HG03575 (cell line): ENCODE measurements at regions not wholly inside any gene's neighbourhood (a gene's known extent, or its start where the extent isn't known, plus 50 kb on each side); places are given as distances from the start of the nearest gene placed in this dataset.
"Not testable (repeated sequence)": the region's sequence is repeated elsewhere in the genome, so short reads cannot be mapped to it uniquely, and the experiment has no call there.

Experiments used
- ATAC-seq: cut with Tn5 transposase; IDR thresholded peaks from one replicate; pipeline ENCODE4 v1.9.1; 2021; ENCODE audit not compliant: unreplicated experiment, insufficient number of reproducible peaks, low FRiP score; ENCODE audit errors: extremely low read depth

- no peak for ATAC-seq
Observed at GRCh38 chr5:29175774-29176173, 2017.7 kb upstream of the CDH6 start.

DNA sequence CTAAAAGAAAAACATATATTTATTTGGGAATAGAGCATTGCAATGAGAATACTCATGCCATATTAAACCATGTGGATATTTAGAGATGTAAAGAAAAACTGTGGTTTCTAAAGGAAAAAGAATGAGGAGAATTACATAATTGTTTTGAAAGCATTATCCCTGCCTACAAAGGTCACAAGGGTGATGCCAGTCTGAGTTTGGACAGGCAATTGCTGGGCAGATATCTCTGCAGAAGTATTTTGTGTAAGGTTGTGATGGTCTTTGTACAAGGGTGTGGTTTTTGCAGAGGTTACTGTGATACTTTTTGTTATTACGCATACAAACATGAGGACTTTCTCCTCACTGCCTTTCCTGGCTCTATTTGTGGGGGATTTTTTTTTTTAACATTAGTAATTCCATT, 2022.9 kb upstream of the CDH6 start:
- no peak for ATAC-seq

- no peak for ATAC-seq
Observed at GRCh38 chr5:29169886-29170285, 2023.6 kb upstream of the CDH6 start.

GRCh38 chr5:29162297-29162696, 2031.2 kb upstream of the CDH6 start:
- no peak for ATAC-seq

GRCh38 chr5:29161399-29162291, 2031.8 kb upstream of the CDH6 start:
- no peak for ATAC-seq

DNA sequence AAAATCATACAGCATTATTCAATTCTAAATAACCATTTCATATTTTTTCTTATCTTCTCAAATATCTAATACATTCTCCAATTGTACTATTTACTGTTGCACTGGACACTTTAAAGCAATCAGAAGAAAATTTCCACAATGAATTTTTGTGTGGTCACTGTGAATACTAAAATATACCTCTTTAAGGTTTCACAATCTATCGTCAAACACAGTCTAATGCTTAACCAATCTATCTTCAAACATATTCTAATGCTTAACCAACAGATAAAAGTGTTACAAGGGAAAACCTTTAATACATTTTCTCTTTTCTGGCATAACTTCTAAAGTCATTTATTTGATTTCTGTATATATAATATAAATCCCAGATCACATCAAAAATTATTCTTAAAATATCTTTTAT, 2035.5 kb upstream of the CDH6 start:
- ATAC-seq, result no peak

DNA sequence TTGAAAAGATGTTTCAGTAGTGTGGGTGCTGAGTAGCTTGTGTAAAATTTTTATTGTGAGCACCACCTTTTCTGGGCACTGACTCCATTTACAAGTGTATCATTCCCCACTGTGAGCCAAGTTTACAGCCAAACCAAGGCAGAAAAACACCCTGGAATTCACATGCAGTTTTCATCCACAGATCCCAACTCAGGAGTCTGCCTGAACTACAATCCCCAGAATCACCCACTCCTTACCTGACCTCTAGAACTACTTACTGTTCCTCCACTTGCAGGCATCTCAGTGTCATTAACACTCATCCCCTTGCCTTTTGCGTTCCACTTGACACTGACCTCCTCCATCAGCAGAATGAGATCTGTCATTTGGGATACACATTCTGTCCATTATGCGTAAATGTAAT, 2042.6 kb upstream of the CDH6 start:
- ATAC-seq, result no peak

- no peak for ATAC-seq
Observed at GRCh38 chr5:29148581-29148980, 2044.9 kb upstream of the CDH6 start.

GRCh38 chr5:29148073-29148472, 2045.4 kb upstream of the CDH6 start:
- no peak for ATAC-seq

DNA sequence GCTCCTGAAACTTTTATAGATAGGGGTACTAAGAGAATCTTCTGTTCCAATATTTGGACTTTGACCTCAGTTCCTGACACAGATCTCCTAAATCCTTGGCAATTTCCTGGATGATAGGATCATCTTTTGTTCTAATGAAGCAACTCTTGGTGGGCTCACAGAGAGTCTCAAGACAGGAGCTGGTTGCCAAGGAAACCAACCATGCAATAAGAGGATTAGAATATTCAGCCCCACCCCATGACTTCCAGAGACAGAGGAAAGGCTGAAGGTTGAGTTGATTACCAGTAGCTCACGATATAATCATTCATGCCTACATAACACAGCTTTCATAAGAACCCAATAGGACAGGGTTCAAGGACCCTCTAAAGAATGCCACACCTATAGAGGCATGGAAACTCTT, 2050.2 kb upstream of the CDH6 start:
- ATAC-seq, result no peak

DNA sequence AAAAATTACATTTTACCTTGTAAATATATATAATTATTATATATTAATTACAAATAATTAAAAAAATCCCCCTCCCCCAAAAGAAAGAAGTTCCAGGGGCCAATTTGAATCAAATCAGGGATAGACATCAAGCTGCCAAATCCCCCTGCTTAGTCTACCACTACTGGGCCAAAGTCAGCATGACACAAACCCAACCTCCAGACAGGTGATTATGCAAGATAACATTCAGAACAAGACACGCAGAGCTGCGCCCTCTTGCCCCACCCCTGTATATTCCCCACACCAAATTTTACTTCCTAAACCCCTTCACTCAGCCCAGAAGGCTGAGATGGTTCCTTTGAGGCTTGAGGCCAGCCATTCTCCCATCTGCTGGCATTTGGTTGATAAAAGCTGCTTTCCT, 2059.1 kb upstream of the CDH6 start:
- no peak for ATAC-seq

GRCh38 chr5:29131285-29131684, 2062.2 kb upstream of the CDH6 start:
- no peak for ATAC-seq

- no peak for ATAC-seq
Observed at GRCh38 chr5:29130786-29131185, 2062.7 kb upstream of the CDH6 start.

- not testable (repeated sequence) for ATAC-seq
Observed at GRCh38 chr5:29127524-29128156, 2065.8 kb upstream of the CDH6 start.

GRCh38 chr5:29126462-29126861, 2067.0 kb upstream of the CDH6 start:
- not testable (repeated sequence) for ATAC-seq

- ATAC-seq, result no peak
Observed at GRCh38 chr5:29122306-29122705, 2071.2 kb upstream of the CDH6 start.

- ATAC-seq, result no peak
Observed at GRCh38 chr5:29114331-29114768, 2076.0 kb upstream of the CDH9 start.

GRCh38 chr5:29113516-29113915, 2075.1 kb upstream of the CDH9 start:
- no peak for ATAC-seq

GRCh38 chr5:29099585-29099984, 2061.2 kb upstream of the CDH9 start:
- no peak for ATAC-seq

- no peak for ATAC-seq
Observed at GRCh38 chr5:29089591-29090130, 2051.3 kb upstream of the CDH9 start.
